ENCODE measurements at regions not wholly inside any gene's neighbourhood (a gene's known extent, or its start where the extent isn't known, plus 50 kb on each side); places are given as distances from the start of the nearest gene placed in this dataset.
"Not testable (repeated sequence)": the region's sequence is repeated elsewhere in the genome, so short reads cannot be mapped to it uniquely, and the experiment has no call there.

GRCh38 chr2:87198422-87198821 lies 176.8 kb upstream of the PLGLB1 start:
- not testable (repeated sequence) for DNase-seq (ENCODE audit: low read depth)

- DNase-seq (ENCODE audit: low read depth), result not testable (repeated sequence)
Observed at GRCh38 chr2:87199228-87199627, 177.6 kb upstream of the PLGLB1 start.

- not testable (repeated sequence) for DNase-seq (ENCODE audit: low read depth)
Observed at GRCh38 chr2:87204569-87205147, 183.0 kb upstream of the PLGLB1 start.

- not testable (repeated sequence) for DNase-seq (ENCODE audit: low read depth)
Observed at GRCh38 chr2:87212938-87213337, 191.3 kb upstream of the PLGLB1 start.

GRCh38 chr2:87217005-87217404 lies 195.4 kb upstream of the PLGLB1 start:
- DNase-seq (ENCODE audit: low read depth), result not testable (repeated sequence)

- DNase-seq (ENCODE audit: low read depth), result peak; percentile 31
Observed at GRCh38 chr2:87217741-87218410, 196.2 kb upstream of the PLGLB1 start.

- DNase-seq (ENCODE audit: low read depth), result not testable (repeated sequence)
Observed at GRCh38 chr2:87220651-87221050, 199.0 kb upstream of the PLGLB1 start.

GRCh38 chr2:87222131-87222530 lies 200.5 kb upstream of the PLGLB1 start:
- not testable (repeated sequence) for DNase-seq (ENCODE audit: low read depth)

GRCh38 chr2:87223873-87224272 lies 202.2 kb upstream of the PLGLB1 start:
- not testable (repeated sequence) for DNase-seq (ENCODE audit: low read depth)

- DNase-seq (ENCODE audit: low read depth), result not testable (repeated sequence)
Observed at GRCh38 chr2:87229091-87229689, 207.5 kb upstream of the PLGLB1 start.

GRCh38 chr2:87229964-87230363 lies 208.3 kb upstream of the PLGLB1 start:
- DNase-seq (ENCODE audit: low read depth), result not testable (repeated sequence)

GRCh38 chr2:87235333-87235981 lies 213.8 kb upstream of the PLGLB1 start:
- DNase-seq (ENCODE audit: low read depth), result not testable (repeated sequence)

- not testable (repeated sequence) for DNase-seq (ENCODE audit: low read depth)
Observed at GRCh38 chr2:87237570-87238336, 216.1 kb upstream of the PLGLB1 start.

GRCh38 chr2:87239558-87240215 lies 218.0 kb upstream of the PLGLB1 start:
- DNase-seq (ENCODE audit: low read depth), result not testable (repeated sequence)

- DNase-seq (ENCODE audit: low read depth), result not testable (repeated sequence)
Observed at GRCh38 chr2:87246066-87246717, 224.5 kb upstream of the PLGLB1 start.

- not testable (repeated sequence) for DNase-seq (ENCODE audit: low read depth)
Observed at GRCh38 chr2:87252046-87252445, 230.4 kb upstream of the PLGLB1 start.

- not testable (repeated sequence) for DNase-seq (ENCODE audit: low read depth)
Observed at GRCh38 chr2:87254562-87254961, 232.9 kb upstream of the PLGLB1 start.

GRCh38 chr2:87255410-87255809 lies 233.8 kb upstream of the PLGLB1 start:
- not testable (repeated sequence) for DNase-seq (ENCODE audit: low read depth)

GRCh38 chr2:87258887-87259286 lies 237.2 kb upstream of the PLGLB1 start:
- not testable (repeated sequence) for DNase-seq (ENCODE audit: low read depth)

- not testable (repeated sequence) for DNase-seq (ENCODE audit: low read depth)
Observed at GRCh38 chr2:87262184-87262702, 240.6 kb upstream of the PLGLB1 start.
